EL (cell line): ENCODE measurements at regions not wholly inside any gene's neighbourhood (a gene's known extent, or its start where the extent isn't known, plus 50 kb on each side); places are given as distances from the start of the nearest gene placed in this dataset.
A peak's percentile ranks its signal among the peaks of the same experiment; 100 is the strongest.
"Not testable (repeated sequence)": the region's sequence is repeated elsewhere in the genome, so short reads cannot be mapped to it uniquely, and the experiment has no call there.

Source experiments
- DNase-seq: peaks from one replicate; pipeline ENCODE4 v3.0.0-alpha.2; 2016

DNA sequence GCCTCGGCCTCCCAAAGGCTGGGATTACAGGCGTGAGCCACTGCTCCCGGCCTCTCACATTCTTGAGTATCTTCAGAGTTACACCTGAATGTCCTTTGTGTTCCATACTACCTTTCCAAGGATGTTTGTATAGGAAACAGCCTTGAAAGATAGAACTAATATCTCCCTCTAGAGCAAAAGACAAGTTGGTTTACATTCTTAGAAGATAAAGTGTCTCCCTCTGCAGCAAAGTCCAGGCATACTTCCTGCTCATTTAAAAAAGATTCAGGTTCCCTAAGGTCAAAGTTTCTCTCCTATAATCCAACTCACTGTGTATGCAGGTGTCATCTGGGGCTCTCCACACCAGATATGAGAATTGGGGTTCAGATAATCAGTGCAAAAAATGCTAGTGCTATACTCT, 224.4 kb downstream of the TPBG start:
- DNase-seq: no peak

DNA sequence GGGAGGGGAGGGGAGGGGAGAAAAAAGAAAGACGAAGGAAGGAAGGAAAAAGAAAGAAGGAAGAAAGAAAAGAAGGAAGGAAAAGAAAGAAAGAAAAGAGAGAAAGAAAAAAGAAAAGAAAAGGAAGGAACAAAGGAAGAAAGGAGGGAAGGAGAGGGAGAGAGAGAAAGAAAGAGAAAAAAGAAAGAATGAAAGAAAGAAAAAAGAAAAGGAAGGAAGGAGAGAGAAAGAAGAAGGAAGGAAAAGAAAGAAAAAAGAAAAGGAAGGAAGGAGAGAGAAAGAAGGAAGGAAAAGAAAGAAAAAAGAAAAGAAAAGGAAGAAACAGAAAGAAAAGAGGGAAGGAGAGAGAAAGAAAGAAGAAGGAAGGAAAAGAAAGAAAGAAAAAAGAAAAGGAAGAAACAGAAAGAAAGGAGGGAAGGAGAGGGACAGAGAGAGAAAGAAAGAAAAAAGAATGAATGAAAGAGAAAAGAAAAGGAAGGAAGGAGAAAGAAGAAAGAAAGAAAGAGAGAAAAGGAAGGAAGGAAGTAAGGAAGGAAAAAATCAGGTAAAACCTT, 225.3 kb downstream of the TPBG start:
- no peak for DNase-seq

DNA sequence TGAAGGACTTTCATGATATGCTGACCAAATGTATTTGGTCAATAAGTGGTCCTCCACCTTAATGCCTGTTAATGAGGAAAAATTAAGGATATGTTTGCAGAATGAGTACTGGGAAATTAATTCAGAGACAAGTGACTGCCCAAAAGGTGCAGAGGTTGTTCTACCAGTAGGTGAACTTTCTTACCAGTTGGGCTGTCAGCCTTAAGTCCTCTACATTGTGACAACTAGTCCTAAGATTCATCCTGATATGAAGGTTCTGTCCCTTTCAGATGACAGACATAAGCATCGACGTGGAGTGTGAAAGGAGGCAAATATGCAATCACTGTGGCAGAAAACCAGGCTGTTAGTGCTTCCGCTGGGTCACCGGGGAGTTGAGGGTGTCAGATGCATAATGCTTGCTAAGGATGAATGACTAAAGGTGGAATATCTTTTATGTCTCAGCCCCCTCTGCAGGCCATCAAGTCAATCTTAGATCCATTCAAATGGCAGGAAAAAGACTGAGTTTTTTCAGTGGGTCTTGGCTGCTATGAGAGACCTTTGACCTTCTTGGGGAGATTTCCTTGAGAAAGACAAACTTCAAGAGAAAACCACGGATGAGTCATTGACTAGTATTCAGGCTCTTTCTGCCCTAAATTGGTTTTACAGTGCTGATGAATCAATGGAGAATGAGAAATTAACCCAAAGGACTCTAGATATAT, 226.0 kb downstream of the TPBG start:
- DNase-seq: peak; percentile 95

DNA sequence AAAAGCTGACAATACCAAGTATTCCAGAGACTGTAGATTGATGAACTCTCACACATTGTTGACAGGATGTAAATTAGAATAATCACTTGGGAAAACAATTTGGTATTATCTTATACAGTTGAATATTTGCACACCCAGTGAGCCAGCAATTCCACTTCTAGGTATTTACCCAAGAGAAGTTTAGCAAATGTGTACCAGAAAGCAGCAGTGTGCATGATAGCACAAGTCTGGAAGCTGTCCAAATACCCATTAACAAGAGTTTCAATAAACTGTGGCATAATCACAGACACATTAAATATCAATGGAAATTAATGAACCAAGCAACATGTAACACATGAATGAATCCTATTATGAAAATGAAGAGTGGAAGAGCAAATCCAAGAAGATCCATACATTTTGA, 233.6 kb downstream of the TPBG start:
- no peak for DNase-seq

DNA sequence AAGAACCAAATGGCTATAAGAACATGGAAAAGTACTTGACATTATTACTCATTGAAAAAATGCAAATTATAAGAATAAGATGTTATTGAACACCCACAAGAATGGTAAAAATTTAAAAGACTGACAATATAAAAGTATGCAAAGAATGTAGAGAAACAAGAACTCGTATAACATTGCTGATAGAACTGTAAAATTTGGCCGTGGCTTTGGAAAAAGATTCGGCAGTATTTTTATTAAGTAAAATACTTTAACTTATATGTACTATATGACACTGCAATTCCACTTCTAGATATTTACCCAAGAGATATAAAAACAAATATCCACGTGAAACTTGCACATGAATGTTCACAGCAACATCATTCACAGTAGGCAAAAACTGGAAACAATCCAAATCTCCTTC, 239.2 kb downstream of the TPBG start:
- peak; percentile 34 for DNase-seq

DNA sequence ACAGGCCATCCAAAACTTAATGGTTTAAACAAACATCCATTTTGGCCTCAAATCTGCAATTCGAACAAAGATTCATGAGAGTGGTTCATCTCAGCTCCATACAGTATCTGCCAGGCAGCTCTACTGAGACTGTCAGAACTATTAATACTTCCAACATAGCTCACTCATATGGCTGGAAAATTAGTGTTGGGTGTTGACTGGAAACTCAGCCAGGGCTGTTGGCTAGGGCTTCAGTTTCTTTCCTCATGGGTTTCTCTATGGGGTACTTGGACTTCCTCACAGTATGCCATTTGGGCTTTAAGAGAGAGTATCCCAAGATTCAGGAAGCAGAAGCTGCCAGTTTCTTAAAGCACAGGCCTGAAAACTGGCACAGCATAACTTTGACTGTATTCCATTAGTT, 240.3 kb downstream of the TPBG start:
- no peak for DNase-seq

DNA sequence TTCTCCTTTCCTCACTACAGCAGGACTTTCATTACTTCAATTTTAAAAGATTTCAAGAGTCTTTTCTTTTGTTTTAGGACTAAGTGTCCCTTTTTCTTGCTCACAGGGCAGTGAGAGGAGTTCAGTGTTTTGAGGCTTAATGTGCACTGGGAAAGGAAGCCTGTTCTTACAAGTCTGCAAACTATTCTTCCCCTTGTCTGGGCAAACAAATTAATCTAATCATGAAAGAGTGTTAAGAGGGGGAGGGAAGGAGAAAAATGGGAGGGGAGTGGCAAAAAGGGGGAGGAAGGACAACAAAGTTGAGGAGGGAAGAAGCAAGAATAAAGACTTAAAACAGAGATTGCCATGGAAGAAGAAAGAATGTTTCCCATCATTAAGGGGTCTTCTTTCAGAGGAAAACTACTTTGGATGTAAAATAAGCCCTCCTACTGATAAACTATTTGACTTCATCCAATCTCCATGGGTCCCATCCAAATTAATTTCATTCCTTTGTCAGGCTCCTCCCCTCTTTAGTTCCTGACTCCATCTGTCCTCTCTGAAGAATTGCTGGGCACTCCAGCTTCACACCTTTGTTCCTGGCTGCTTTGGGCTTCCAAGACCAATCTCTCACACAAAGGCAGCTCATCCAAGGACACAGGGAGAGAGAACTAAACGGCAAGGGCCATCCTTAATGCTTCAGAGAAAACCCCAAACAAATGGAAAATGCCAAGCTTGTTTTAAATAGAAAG, 244.5 kb downstream of the TPBG start:
- no peak for DNase-seq

DNA sequence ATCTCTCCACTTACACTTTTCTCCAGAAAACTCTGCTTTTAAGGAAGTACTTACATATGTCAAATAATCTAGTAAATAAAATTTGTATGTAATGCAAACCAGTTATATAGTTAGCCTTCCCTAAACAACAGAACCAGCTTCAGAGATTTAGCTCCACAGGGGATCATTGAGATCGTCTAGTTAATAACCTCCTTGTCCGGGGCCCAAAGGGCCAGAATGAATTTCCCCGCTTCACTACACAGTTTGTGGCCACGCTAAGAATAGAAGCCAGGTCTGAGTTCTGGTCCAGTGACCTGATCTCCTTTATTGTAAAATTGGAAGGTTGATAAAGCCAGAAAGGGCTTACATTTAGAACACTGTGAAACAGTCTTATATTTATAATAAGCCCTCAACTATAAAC, 245.2 kb downstream of the TPBG start:
- DNase-seq: no peak

DNA sequence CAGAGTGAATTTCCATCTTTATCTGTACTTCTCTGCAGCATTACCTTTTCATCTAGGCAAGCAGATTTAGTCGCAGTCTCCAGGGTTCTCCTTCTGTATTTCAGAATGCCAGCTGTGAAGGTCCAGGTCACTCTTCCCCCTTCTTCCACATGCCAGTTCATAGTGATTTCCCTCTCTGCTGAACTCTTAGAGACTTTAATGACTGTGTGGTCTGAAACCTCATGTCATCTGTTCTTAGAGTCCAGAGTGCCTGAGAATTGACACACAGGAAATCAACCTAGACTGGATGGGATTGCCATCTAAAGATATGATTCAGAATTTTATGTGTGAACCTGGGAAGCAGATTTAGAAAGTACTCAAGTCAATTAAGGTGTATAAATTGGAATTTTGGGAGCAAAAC, 248.1 kb downstream of the TPBG start:
- no peak for DNase-seq

DNA sequence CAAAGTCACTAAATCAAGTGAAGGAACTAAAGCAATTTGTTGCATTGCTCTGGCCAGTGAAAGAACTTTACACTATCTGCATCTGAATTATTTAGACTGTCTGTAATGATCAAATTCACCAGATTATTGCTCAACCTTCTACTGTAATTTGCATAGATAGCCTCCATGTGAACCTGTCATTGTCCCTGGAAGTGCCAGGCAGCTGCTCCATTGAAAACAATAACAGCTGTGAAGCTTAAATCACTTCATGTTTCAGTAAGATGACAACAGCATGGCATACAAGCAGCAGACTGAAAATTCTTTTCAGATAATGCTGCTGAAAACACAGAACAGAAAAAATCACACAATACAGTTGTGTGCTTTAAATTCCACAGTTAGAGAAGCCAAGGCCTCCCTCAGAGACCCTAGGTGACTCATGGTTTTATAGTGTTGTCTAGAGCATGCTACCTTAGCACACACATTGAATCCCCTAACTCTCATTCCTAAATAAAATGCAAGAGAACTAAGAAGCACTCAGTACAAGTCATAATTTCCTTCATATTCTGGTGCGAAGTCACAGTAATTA, 248.9 kb downstream of the TPBG start:
- DNase-seq: no peak

DNA sequence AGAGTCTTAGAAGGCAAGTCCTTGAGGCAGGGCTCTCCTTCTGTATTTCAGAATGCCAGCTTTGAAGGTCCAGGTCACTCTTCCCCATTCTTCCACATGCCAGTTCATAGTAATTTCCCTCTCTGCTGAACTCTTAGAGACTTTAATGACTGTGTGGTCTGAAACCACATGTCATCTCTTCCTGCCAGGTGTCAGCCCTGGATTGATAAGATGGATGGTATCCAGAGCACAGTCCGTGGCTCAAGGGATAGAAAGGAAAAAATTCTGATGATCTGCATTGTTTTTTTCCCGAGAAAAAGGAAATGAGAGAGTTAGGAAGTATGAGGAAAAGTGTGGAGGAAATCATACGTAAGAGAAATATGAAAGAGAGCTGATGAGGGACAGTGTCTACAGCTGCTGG, 250.9 kb downstream of the TPBG start:
- no peak for DNase-seq

DNA sequence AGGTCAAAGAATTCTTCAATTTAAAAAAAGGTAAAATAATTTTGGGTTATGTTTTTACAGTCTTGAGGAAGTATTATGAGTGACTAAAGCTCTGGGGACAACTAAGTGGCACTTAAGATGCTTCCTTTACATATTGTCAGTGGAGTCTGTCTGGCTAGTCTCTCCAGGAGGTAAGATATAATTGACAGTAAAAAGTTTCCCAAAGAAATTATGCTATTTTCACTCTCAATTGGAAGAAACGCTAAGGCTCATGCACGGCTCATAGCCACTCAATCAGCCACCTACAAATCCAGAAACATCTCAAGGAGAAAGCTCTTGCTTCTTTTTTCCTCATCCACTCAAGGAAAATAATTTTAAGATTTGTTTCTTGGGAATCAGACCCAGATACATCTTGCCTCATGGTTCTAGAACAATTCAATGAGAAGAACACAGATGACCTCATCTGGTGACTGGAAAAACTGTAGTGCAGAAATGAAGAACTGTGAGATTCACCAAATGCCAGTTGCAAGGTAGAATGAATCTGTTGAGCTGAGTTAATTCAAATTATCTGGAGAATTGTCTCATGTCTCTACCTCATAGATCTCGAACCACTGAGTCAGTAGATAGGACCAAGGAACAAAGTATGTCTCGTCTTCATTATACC, 252.9 kb downstream of the TPBG start:
- peak; percentile 11 for DNase-seq

DNA sequence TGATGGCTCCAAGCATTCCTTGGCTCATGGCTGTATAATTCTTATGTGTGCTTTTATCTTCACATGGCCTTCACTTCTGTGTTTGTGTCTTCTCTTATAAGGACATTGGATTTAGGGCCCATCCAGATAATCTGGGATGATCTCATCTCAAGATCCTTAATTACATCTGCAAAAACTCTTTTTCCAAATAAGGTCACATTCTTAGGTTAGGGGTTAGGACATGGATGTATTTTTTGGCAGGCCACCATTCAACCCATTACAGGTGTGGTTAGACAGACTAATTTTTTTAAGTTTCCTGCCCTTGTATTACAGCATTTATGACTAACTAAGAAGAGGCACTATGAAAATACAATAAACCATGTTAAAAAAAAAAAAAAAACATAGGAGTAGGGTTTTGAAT, 254.0 kb downstream of the TPBG start:
- DNase-seq: peak; percentile 20

DNA sequence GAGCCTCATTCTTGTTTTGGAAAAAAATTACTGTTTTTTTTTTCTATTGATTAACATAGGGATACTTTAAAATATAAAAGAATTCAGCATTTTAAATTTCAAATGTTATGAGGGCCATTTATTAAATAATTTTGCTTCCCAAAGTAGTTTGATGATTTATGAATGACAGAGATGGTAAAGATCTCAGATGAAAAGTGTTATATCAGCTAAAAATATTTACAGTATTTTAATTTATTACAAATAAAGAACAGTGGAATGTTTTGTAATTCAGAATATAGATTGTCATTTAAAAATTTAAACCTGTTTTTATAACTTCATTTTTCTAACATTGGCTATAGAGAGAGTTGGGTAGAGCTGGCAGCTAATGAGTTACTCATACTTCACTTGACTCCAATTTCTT, 256.0 kb downstream of the TPBG start:
- no peak for DNase-seq

DNA sequence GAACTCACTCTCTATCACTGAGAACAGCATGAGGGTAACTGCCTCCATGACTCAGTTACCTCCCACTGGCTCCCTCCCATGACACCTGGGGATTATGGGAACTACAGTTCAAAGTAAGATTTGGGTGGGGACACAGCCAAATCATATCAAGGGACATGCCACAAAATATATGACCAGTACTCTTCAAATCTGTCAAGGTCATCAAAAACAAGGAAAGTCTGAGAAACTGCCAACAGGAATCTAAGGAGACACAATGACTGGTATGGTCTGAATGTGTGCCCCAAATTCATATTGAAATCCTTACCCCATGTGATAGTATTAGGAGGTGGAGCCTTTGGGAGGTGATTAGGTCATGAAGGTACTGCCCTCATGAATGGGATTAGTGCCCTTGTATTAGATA, 258.8 kb downstream of the TPBG start:
- no peak for DNase-seq

DNA sequence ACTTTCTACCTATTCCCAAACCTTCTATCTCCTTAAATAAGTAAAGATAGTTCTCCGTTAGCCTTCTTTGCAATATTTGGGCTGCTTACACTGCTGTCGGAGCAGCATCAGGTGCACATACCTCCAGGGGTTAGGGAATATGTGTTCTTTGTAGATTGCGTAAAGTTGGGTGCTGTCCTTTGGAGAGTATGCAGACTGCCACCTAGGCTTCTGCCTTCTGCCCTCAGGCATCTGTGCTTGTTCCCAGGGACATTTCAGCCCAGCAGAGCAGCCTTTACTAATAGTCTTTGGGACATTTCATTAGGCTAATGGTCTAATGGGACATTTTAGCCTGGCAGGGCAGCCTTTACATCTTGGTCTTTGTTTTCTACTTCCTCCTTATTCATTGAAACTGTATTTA, 260.6 kb downstream of the TPBG start:
- no peak for DNase-seq

DNA sequence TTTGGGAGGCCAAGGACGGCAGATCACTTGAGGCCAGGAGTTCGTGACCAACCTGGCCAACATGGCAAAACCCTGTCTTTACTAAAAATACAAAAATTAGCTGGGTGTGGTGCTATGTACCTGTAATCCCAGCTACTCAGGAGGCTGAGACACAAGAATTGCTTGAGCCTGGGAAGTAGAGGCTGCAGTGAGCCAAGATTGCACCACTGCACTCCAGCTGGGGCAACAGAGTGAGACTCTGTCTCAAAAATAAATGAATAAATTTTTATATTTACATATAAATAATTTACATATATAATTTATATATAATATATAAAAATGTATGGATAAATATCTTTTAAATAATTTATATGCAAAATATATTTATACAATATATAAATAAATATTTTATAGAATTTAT, 263.3 kb downstream of the TPBG start:
- not testable (repeated sequence) for DNase-seq

DNA sequence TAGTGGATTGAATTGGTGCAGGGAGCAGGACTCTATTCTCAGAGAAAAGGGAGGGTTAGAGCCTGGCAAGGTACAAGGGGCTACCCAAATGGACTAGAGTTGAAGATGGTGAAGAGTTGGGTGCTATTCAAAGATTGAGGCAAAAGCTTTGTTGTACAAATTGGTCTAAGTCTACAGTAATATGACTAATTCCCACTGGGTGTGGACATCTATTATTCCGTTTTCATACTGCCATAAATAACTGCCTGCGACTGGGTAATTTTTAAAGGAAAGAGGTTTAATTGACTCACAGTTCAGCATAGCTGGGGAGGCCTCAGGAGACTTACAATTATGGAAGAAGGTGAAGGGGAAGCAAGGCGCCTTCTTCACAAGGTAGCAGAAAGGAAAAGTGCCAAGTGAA, 266.3 kb downstream of the TPBG start:
- DNase-seq: no peak

DNA sequence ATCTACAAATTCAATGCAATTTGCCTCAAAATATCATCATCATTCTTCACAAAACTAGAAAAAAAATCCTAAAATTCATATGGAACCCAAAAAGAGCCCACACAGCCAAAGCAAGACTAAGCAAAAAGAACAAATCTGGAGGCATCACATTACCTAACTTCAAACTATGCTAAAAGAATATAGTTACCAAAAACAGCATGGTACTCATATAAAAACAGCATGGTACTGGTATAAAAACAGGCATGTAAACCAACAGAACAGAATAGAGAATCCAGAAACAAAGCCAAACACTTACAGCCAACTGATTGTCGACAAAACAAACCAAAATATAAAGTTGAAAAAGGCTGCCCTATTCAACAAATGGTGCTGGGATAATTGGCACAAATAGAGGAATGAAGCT, 278.1 kb downstream of the TPBG start:
- DNase-seq: no peak

DNA sequence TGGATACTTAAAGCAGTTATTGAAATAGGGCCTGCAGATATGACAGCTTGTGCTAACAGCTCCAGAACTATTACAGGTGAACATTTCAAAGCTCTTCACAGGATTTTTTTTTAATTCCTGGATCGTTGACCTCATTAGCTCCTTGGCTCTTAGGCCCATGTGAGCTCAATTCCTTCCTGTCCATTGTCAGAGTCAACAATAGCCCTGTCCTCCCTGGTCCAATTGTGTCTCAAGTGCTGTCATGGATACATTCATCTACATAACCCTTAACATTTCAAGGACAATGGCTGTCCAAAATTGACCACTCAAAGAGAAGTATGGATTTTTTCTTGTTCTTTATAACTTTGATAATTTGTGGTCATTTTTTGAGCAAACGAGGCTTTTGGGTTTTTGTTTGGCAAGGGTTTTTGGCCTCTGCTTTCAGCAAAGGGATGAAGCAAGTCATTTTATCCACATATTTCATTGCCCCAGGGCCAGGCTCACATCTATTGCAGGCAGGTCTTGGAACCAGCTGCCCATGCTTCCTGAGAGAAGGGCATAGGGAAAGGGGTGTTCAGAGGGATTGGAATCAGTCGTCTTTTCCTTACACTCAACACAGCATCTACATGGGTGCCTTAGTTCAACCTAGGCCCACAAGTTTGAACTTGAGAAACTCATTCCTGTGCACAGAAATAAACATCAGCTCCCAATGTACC, 282.1 kb downstream of the TPBG start:
- no peak for DNase-seq

DNA sequence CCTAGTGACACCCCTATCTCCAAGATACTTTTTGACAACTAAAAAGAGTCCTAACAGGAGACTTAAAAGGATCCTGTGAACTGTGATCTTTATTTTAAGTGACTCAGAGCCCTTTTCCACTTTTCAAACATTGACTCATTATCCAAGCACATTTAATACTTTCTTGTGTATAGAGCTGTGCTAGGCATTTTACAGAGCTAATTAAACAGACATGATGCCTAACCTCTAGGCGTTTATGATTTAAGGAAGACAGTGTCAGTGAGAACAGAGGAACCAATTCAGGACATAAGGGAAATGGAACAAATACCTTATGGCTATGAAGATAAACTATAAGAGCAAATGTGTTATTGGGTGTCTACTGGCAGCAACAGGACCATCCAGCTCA, 282.6 kb downstream of the TPBG start:
- peak; percentile 8 for DNase-seq

DNA sequence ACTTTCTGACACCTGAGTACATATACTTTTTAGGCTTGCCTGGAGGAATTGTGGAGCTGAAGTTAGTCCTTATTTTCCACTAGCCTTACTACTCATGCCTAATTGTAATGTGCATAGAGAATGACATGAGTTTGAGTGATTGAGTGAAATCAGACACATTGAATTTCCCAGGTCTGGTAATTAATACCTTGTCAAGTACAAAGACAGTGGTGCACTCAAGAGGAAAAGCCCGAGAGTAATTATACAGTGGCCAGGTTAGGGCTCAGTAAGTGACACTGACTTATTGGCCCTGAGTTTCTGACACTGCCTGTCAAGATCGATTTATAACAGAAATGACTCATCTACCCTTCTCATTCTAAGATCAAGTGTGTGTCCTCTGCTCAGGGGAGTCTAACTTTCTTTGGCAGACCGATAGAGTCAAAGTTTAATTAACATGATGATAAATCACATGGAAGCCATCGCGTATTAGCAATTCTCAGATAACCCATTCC, 288.3 kb downstream of the TPBG start:
- no peak for DNase-seq

DNA sequence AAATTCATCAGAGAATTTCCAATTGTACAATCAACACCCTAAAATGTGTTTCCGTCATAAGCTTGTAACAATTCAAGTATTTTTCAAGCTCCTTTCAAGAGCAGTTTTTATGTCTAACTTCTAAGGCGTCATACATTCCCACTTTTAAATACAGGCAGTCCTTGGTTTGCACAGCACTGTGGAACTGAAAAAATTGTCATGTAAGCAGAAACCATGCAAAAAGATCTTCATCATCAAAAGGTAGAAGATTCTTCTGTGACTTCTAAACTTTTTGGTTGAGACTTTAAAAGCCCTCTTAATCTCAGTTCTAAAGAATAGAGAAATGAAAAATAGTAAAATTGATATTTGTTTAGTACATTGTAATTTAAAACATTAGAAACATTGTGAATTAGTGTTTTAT, 315.6 kb downstream of the TPBG start:
- no peak for DNase-seq
